Keratinocyte (primary cell): ENCODE measurements at regions not wholly inside any gene's neighbourhood (a gene's known extent, or its start where the extent isn't known, plus 50 kb on each side); places are given as distances from the start of the nearest gene placed in this dataset.

Experiments
- DNase-seq: peaks from one replicate; pipeline ENCODE4 v3.0.0-alpha.2; 2011; ENCODE audit warnings: low read depth, missing footprints, low spot score
- FAIRE-seq: peaks from 2 replicates; lab custom pipeline; 2011; peaks lifted over from hg19 to GRCh38; lab: Jason Lieb, UNC
- H2AFZ ChIP-seq: 2 replicates; pipeline ENCODE4 v1.6.0; 2012; ENCODE audit warnings: low read length, control low read depth, inconsistent platforms; ENCODE audit not compliant: control insufficient read depth
- H3K27ac ChIP-seq: 2 replicates; pipeline ENCODE4 v1.5.1; 2011; ENCODE audit warnings: low read length; ENCODE audit not compliant: control insufficient read depth, insufficient read depth
- H3K27me3 ChIP-seq: 3 replicates; pipeline ENCODE4 v1.6.0; 2011; ENCODE audit warnings: low read length; ENCODE audit not compliant: control insufficient read depth, insufficient read depth; ENCODE audit errors: extremely low read depth
- H3K36me3 ChIP-seq, 2 experiments: 2 replicates in 1 of 2; 3 replicates in 1 of 2; pipeline ENCODE4 v1.5.1; 2011; ENCODE audit warnings: low read length in 2 of 2, mild to moderate bottlenecking in 1 of 2; ENCODE audit not compliant: control insufficient read depth in 2 of 2, insufficient read depth in 2 of 2; ENCODE audit errors: extremely low read depth in 1 of 2
- H3K4me1 ChIP-seq: 3 replicates; pipeline ENCODE4 v1.5.1; 2011; ENCODE audit warnings: low read length; ENCODE audit not compliant: control insufficient read depth, insufficient read depth; ENCODE audit errors: extremely low read depth
- H3K4me2 ChIP-seq: 3 replicates; pipeline ENCODE4 v1.6.0; 2011; ENCODE audit warnings: low read depth, low read length; ENCODE audit not compliant: control insufficient read depth, insufficient read depth; ENCODE audit errors: extremely low read depth
- H3K4me3 ChIP-seq, 3 experiments: fragments of 200-600 bp in 1 of 3; sonication (generic) in 1 of 3; 2 replicates in 2 of 3; 3 replicates in 1 of 3; pipeline ENCODE4 v1.5.1; 2011 to 2016; ENCODE audit warnings: low read length in 3 of 3, mild to moderate bottlenecking in 3 of 3, control low read depth in 2 of 3, inconsistent platforms in 1 of 3, low read depth in 1 of 3, mixed read lengths in 1 of 3, mixed run types in 1 of 3, moderate library complexity in 1 of 3; ENCODE audit not compliant: control insufficient read depth in 2 of 3, insufficient read depth in 2 of 3; ENCODE audit errors: extremely low read depth in 1 of 3
- H3K79me2 ChIP-seq: 2 replicates; pipeline ENCODE4 v1.6.0; 2012; ENCODE audit warnings: low read length; ENCODE audit not compliant: control insufficient read depth, insufficient read depth
- H3K9ac ChIP-seq: 3 replicates; pipeline ENCODE4 v1.6.0; 2011; ENCODE audit warnings: low read length; ENCODE audit not compliant: control insufficient read depth, insufficient read depth; ENCODE audit errors: extremely low read depth
- H3K9me1 ChIP-seq: 3 replicates; pipeline ENCODE4 v1.6.0; 2011; ENCODE audit warnings: low read length; ENCODE audit not compliant: control insufficient read depth, insufficient read depth; ENCODE audit errors: extremely low read depth
- H3K9me3 ChIP-seq: 2 replicates; pipeline ENCODE4 v1.5.1; 2012; ENCODE audit warnings: low read depth, low read length; ENCODE audit not compliant: control insufficient read depth
- H4K20me1 ChIP-seq: 3 replicates; pipeline ENCODE4 v1.6.0; 2011; ENCODE audit warnings: low read length; ENCODE audit not compliant: control insufficient read depth, insufficient read depth; ENCODE audit errors: extremely low read depth
- CTCF ChIP-seq, 3 experiments: IDR thresholded peaks in 1 of 3; conservative IDR thresholded peaks in 1 of 3; optimal IDR thresholded peaks in 1 of 3; 2 replicates in 2 of 3; 3 replicates in 1 of 3; pipeline versions ENCODE3 to v1.5.1; 2011; ENCODE audit warnings: low read length in 3 of 3, mild to moderate bottlenecking in 3 of 3, moderate library complexity in 2 of 3, control low read depth in 1 of 3, inconsistent platforms in 1 of 3; ENCODE audit not compliant: insufficient read depth in 2 of 3; ENCODE audit errors: extremely low read depth in 1 of 3
- EZH2 ChIP-seq: IDR thresholded peaks from one replicate; pipeline ENCODE4 v1.6.1; 2012; ENCODE audit warnings: inconsistent platforms, mild to moderate bottlenecking, low read length, moderate library complexity
- dilution Hi-C: fragments of 300-500 bp; cut with MboI; formaldehyde crosslinking; loops from one replicate; pipeline ENCODE4 v1.7.0; 2020; ENCODE audit warnings: low sequenced_read_pairs; ENCODE audit not compliant: extremely low pct_ligation_motif_present

- TF ChIP-seq EZH2 (peak; percentile 48), CTCF (optimal IDR thresholded peaks at IDR 0.05 in 1 of 3, IDR thresholded peaks at IDR 0.05 in 1 of 3, conservative IDR thresholded peaks at IDR 0.05 in 1 of 3; ENCODE audit: extremely low read depth in 1 of 3, insufficient read depth in 2 of 3, low read length in 3 of 3) (no peak)
- no peak overlapping the region for H3K27ac ChIP-seq
- no peaks in the 10 kb centered on the region for H3K4me1 ChIP-seq
- H4K20me1 ChIP-seq = no peaks in the 10 kb centered on the region
- no peaks in the 10 kb centered on the region for H3K9me1 ChIP-seq
- dilution Hi-C loops = no loop called here
- no peaks in the 10 kb centered on the region for H3K36me3 ChIP-seq
- FAIRE-seq = no peak
- H3K27me3 ChIP-seq = peaks cover 46% of the 10 kb centered on the region
- H3K79me2 ChIP-seq = no peaks in the 10 kb centered on the region
- H3K9ac ChIP-seq = no peak overlapping the region
- H3K4me3 ChIP-seq = no peak overlapping the region
- no peak for DNase-seq
- H3K4me2 ChIP-seq = no peak overlapping the region
- H3K9me3 ChIP-seq = no peaks in the 10 kb centered on the region
- H2AFZ ChIP-seq = no peak overlapping the region
These were observed 597.3 kb upstream of the SGCD start for GRCh38 chr5:155729684-155730059.

- Histone ChIP-seq H3K27ac (no peak overlapping the region), H3K36me3 (no peaks in the 10 kb centered on the region), H3K4me1 (no peaks in the 10 kb centered on the region), H3K9me1 (no peaks in the 10 kb centered on the region), H3K4me2 (no peak overlapping the region), H3K27me3 (peaks cover 37% of the 10 kb centered on the region), H3K79me2 (no peaks in the 10 kb centered on the region), H4K20me1 (no peaks in the 10 kb centered on the region), H3K9ac (no peak overlapping the region), H3K9me3 (no peaks in the 10 kb centered on the region), H3K4me3 (no peak overlapping the region), H2AFZ (no peak overlapping the region)
- TF ChIP-seq EZH2 = no peak
- TF ChIP-seq CTCF (optimal IDR thresholded peaks at IDR 0.05 in 1 of 3, IDR thresholded peaks at IDR 0.05 in 1 of 3, conservative IDR thresholded peaks at IDR 0.05 in 1 of 3; ENCODE audit: extremely low read depth in 1 of 3, insufficient read depth in 2 of 3, low read length in 3 of 3) = no peak
- dilution Hi-C loops = no loop called here
- FAIRE-seq = no peak
- DNase-seq = no peak
These were observed 594.2 kb upstream of the SGCD start for GRCh38 chr5:155732587-155733376.
